Endothelial cell of umbilical vein (primary cell): ENCODE measurements at regions not wholly inside any gene's neighbourhood (a gene's known extent, or its start where the extent isn't known, plus 50 kb on each side); places are given as distances from the start of the nearest gene placed in this dataset.
A peak's percentile ranks its signal among the peaks of the same experiment; 100 is the strongest.

Experiments used
- BruUV-seq: library from RNA; stranded (reverse); fragments of 400-500 nt; replicated peaks from 2 replicates; lab custom pipeline; 2021; lab: Mats Ljungman, UMichigan
- CTCF ChIA-PET: fragments of 300-600, 350-600 bp; sonication (Branson Sonifier 250); formaldehyde crosslinking; loops from one replicate; lab custom pipeline; 2021; ENCODE audit warnings: antibody characterized with exemption, inconsistent platforms; lab: Charles Lee
- POLR2A ChIA-PET: fragments of 300-600, 350-600 bp; sonication (Branson Sonifier 250); formaldehyde crosslinking; loops from one replicate; lab custom pipeline; 2021; ENCODE audit warnings: antibody characterized with exemption, inconsistent platforms; lab: Charles Lee
- DNase-seq: peaks from one replicate; pipeline ENCODE4 v3.0.0-alpha.2; 2011; ENCODE audit warnings: low read depth, low spot score
- FAIRE-seq: peaks from 2 replicates; lab custom pipeline; 2011; peaks lifted over from hg19 to GRCh38; lab: Jason Lieb, UNC
- H2AFZ ChIP-seq: 2 replicates; pipeline ENCODE4 v1.6.0; 2012; ENCODE audit warnings: low read depth, low read length, control low read depth, inconsistent platforms
- H3K27ac ChIP-seq: 2 replicates; pipeline ENCODE4 v1.5.1; 2011; ENCODE audit warnings: low read depth, mild to moderate bottlenecking, control low read depth, low read length, moderate library complexity; ENCODE audit not compliant: insufficient read depth
- H3K27me3 ChIP-seq, 2 experiments: 2 replicates each; pipeline versions ENCODE4 v1.6.0 to v1.6.1; 2011; ENCODE audit warnings: low read length in 2 of 2, mixed read lengths in 1 of 2; ENCODE audit not compliant: control insufficient read depth in 2 of 2, insufficient read depth in 2 of 2
- H3K36me3 ChIP-seq, 2 experiments: 2 replicates in 1 of 2; 3 replicates in 1 of 2; pipeline ENCODE4 v1.5.1; 2011; ENCODE audit warnings: low read length in 2 of 2, mild to moderate bottlenecking in 1 of 2, moderate library complexity in 1 of 2; ENCODE audit not compliant: control insufficient read depth in 2 of 2, insufficient read depth in 2 of 2; ENCODE audit errors: extremely low read depth in 1 of 2
- H3K4me1 ChIP-seq: 3 replicates; pipeline ENCODE4 v1.5.1; 2011; ENCODE audit warnings: mild to moderate bottlenecking, low read length; ENCODE audit not compliant: control insufficient read depth, insufficient read depth; ENCODE audit errors: extremely low read depth
- H3K4me2 ChIP-seq: 2 replicates; pipeline ENCODE4 v1.6.1; 2011; ENCODE audit warnings: low read length, control low read depth, mixed read lengths; ENCODE audit not compliant: insufficient read depth
- H3K4me3 ChIP-seq, 3 experiments: fragments of 200-600 bp in 1 of 3; sonication (generic), shearing (Covaris generic) in 1 of 3; replicated peaks in 1 of 3; 2 replicates each; pipeline ENCODE4 v1.5.1; 2011 to 2016; ENCODE audit warnings: control low read depth in 3 of 3, low read length in 3 of 3, mild to moderate bottlenecking in 2 of 3, inconsistent platforms in 1 of 3, low read depth in 1 of 3, moderate library complexity in 1 of 3; ENCODE audit not compliant: insufficient read depth in 1 of 3
- H3K79me2 ChIP-seq: 2 replicates; pipeline ENCODE4 v1.6.0; 2012; ENCODE audit warnings: low read length, inconsistent platforms; ENCODE audit not compliant: control insufficient read depth, insufficient read depth
- H3K9ac ChIP-seq: replicated peaks from 2 replicates; pipeline ENCODE3; 2011; ENCODE audit warnings: low read length, control low read depth; ENCODE audit not compliant: insufficient read depth; ENCODE audit errors: extremely low read depth
- H3K9me1 ChIP-seq: replicated peaks from 3 replicates; pipeline ENCODE4 v1.6.0; 2011; ENCODE audit warnings: mild to moderate bottlenecking, low read length; ENCODE audit not compliant: control insufficient read depth, insufficient read depth; ENCODE audit errors: extremely low read depth
- H3K9me3 ChIP-seq: replicated peaks from 2 replicates; pipeline ENCODE4 v1.5.1; 2012; ENCODE audit warnings: low read length, inconsistent platforms; ENCODE audit not compliant: control insufficient read depth, insufficient read depth
- H4K20me1 ChIP-seq: replicated peaks from 2 replicates; pipeline ENCODE3; 2011; ENCODE audit warnings: mild to moderate bottlenecking, low read length; ENCODE audit not compliant: control insufficient read depth, insufficient read depth; ENCODE audit errors: extremely low read depth
- FOS ChIP-seq: IDR thresholded peaks from 2 replicates; pipeline ENCODE4 v1.6.1; 2011; ENCODE audit warnings: mild to moderate bottlenecking, low read length, moderate library complexity, borderline replicate concordance; ENCODE audit not compliant: insufficient read depth
- GATA2 ChIP-seq: IDR thresholded peaks from 2 replicates; pipeline ENCODE4 v1.7.0; 2011; ENCODE audit warnings: low read depth, mild to moderate bottlenecking, moderate library complexity, mixed read lengths, low read length; ENCODE audit not compliant: insufficient read length, insufficient read depth
- JUN ChIP-seq: IDR thresholded peaks from 2 replicates; pipeline ENCODE4 v1.6.1; 2011; ENCODE audit warnings: borderline replicate concordance, low read depth; ENCODE audit not compliant: insufficient read length, insufficient read depth
- POLR2A ChIP-seq: IDR thresholded peaks from 2 replicates; pipeline ENCODE4 v1.6.1; 2012; ENCODE audit warnings: low read depth, mild to moderate bottlenecking, control low read depth, low read length
- POLR2AphosphoS5 ChIP-seq: IDR thresholded peaks from 2 replicates; pipeline ENCODE4 v1.6.1; 2012; ENCODE audit warnings: low read depth, mild to moderate bottlenecking, control low read depth, low read length, moderate library complexity; ENCODE audit not compliant: insufficient read depth
- dilution Hi-C: fragments of 300-500 bp; cut with MboI; formaldehyde crosslinking; loops from one replicate; pipeline ENCODE4 v1.15.0; 2019; ENCODE audit warnings: low sequenced_read_pairs; ENCODE audit not compliant: extremely low pct_ligation_motif_present
- intact Hi-C: fragments of 100-400 bp; cut with micrococcal nuclease; formaldehyde crosslinking; loops from one replicate; pipeline ENCODE4 v1.10.0; 2022
- TF ChIP-seq, protein P1 (sequence below): IDR thresholded peaks from 2 replicates; pipeline ENCODE4 v1.6.1; 2011; ENCODE audit not compliant: insufficient read depth, insufficient read length
- TF ChIP-seq, protein P2 (sequence below), 2 donors: IDR thresholded peaks; 1 replicate in 1 of 2; 2 replicates in 1 of 2; pipeline ENCODE4 v1.5.1; 2011; ENCODE audit warnings: low read length in 2 of 2, mild to moderate bottlenecking in 2 of 2, moderate library complexity in 2 of 2, control low read depth in 1 of 2, inconsistent platforms in 1 of 2, low read depth in 1 of 2; ENCODE audit not compliant: insufficient read depth in 1 of 2; ENCODE audit errors: extremely low read depth in 1 of 2

- Histone ChIP-seq H2AFZ (no peak overlapping the region), H3K79me2 (no peaks in the 10 kb centered on the region), H3K27ac (no peak overlapping the region), H3K9ac (no peak overlapping the region), H3K27me3 (no peaks in the 10 kb centered on the region), H3K4me1 (no peaks in the 10 kb centered on the region), H4K20me1 (no peaks in the 10 kb centered on the region), H3K4me3 (no peak overlapping the region), H3K36me3 (no peaks in the 10 kb centered on the region), H3K9me1 (no peaks in the 10 kb centered on the region), H3K4me2 (no peak overlapping the region), H3K9me3 (no peaks in the 10 kb centered on the region)
- POLR2A ChIA-PET = no interaction called here
- CTCF ChIA-PET = no interaction called here
- intact Hi-C loops (no loop called here), dilution Hi-C loops (no loop called here)
- no TSS peak for BruUV-seq
- FAIRE-seq = no peak
- DNase-seq = no peak
- no peak for TF ChIP-seq JUN
- TF ChIP-seq GATA2 = peak; percentile 39
- peak; percentile 11 for TF ChIP-seq FOS
Measured at GRCh38 chr4:12583275-12583674, 900.9 kb downstream of the RAB28 start.

GRCh38 chr4:12580787-12581186 lies 903.4 kb downstream of the RAB28 start:
- intact Hi-C loops = no loop called here
- FAIRE-seq = no peak

More at GRCh38 chr4:12580787-12581186, 903.4 kb downstream of the RAB28 start:
- Histone ChIP-seq H3K9me1 (no peaks in the 10 kb centered on the region), H3K4me2 (no peak overlapping the region), H3K79me2 (no peaks in the 10 kb centered on the region), H3K36me3 (no peaks in the 10 kb centered on the region), H4K20me1 (no peaks in the 10 kb centered on the region), H3K4me3 (no peak overlapping the region), H3K9me3 (no peaks in the 10 kb centered on the region), H3K9ac (no peak overlapping the region), H2AFZ (no peak overlapping the region), H3K27ac (no peak overlapping the region), H3K4me1 (no peaks in the 10 kb centered on the region), H3K27me3 (no peaks in the 10 kb centered on the region)
- ChIA-PET POLR2A (no interaction called here), CTCF (no interaction called here)
- no TSS peak for BruUV-seq
- dilution Hi-C loops = no loop called here
- DNase-seq = no peak
- no peak for TF ChIP-seq JUN
- TF ChIP-seq, protein P1, sequence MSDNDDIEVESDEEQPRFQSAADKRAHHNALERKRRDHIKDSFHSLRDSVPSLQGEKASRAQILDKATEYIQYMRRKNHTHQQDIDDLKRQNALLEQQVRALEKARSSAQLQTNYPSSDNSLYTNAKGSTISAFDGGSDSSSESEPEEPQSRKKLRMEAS = no peak
- no peak for TF ChIP-seq POLR2AphosphoS5
- TF ChIP-seq POLR2A = no peak
- TF ChIP-seq, protein P2, sequence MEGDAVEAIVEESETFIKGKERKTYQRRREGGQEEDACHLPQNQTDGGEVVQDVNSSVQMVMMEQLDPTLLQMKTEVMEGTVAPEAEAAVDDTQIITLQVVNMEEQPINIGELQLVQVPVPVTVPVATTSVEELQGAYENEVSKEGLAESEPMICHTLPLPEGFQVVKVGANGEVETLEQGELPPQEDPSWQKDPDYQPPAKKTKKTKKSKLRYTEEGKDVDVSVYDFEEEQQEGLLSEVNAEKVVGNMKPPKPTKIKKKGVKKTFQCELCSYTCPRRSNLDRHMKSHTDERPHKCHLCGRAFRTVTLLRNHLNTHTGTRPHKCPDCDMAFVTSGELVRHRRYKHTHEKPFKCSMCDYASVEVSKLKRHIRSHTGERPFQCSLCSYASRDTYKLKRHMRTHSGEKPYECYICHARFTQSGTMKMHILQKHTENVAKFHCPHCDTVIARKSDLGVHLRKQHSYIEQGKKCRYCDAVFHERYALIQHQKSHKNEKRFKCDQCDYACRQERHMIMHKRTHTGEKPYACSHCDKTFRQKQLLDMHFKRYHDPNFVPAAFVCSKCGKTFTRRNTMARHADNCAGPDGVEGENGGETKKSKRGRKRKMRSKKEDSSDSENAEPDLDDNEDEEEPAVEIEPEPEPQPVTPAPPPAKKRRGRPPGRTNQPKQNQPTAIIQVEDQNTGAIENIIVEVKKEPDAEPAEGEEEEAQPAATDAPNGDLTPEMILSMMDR (IDR thresholded peaks at IDR 0.05; ENCODE audit: extremely low read depth in 1 of 2, insufficient read depth in 1 of 2, low read depth in 1 of 2, low read length in 2 of 2) = no peak
- TF ChIP-seq FOS = no peak
